SU-DHL-6 (cell line): ENCODE measurements at regions not wholly inside any gene's neighbourhood (a gene's known extent, or its start where the extent isn't known, plus 50 kb on each side); places are given as distances from the start of the nearest gene placed in this dataset.

Experiments
- EZH2phosphoT487 ChIP-seq: fragments of 200-600 bp; sonication (generic), shearing (Covaris generic); conservative IDR thresholded peaks from 2 replicates; pipeline ENCODE4 v1.6.1; 2018; ENCODE audit warnings: mild to moderate bottlenecking, antibody characterized with exemption, low read length, moderate library complexity, mixed read lengths
- TF ChIP-seq, protein P1 (sequence below): fragments of 200-600 bp; sonication (generic); IDR thresholded peaks from one replicate; pipeline ENCODE4 v1.5.1; 2017; ENCODE audit warnings: antibody characterized with exemption, mild to moderate bottlenecking, low read length, moderate library complexity; ENCODE audit not compliant: insufficient read depth, poor library complexity, severe bottlenecking

DNA sequence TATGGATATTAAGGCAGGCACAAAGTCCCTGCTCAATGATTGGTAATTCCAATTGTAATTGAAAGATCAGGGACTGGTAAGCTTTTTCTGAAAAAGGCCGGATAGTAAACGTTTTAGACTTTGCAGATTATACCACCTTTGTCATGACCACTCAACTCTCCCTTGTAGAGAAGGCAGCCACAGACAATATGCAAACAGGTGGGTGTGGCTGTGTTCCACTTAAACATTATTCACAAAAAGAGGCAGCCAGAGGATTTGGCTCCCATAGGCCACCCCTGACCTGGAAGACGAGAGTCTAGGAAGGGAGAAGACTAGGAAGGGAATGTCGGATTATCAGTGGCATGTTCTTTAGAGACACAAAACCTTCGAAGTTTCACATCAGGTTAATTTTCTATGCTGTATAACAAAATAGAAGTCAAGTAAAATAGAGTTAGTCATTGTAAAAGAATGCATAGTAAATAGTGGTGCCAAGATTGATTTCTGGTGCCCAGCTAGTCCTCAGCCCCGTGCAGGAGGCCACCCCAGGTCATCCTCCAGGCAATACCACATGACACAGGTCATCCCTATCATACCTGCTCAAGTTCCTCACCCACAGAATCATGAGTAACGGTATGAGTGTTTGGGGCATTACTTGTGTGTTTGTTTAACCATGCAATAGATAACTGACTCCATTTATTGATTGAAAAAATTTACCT, 193.8 kb downstream of the PLPP4 start:
- TF ChIP-seq, protein P1, sequence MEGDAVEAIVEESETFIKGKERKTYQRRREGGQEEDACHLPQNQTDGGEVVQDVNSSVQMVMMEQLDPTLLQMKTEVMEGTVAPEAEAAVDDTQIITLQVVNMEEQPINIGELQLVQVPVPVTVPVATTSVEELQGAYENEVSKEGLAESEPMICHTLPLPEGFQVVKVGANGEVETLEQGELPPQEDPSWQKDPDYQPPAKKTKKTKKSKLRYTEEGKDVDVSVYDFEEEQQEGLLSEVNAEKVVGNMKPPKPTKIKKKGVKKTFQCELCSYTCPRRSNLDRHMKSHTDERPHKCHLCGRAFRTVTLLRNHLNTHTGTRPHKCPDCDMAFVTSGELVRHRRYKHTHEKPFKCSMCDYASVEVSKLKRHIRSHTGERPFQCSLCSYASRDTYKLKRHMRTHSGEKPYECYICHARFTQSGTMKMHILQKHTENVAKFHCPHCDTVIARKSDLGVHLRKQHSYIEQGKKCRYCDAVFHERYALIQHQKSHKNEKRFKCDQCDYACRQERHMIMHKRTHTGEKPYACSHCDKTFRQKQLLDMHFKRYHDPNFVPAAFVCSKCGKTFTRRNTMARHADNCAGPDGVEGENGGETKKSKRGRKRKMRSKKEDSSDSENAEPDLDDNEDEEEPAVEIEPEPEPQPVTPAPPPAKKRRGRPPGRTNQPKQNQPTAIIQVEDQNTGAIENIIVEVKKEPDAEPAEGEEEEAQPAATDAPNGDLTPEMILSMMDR, result no peak
- no peak for TF ChIP-seq EZH2phosphoT487
